ENCODE measurements at regions not wholly inside any gene's neighbourhood (a gene's known extent, or its start where the extent isn't known, plus 50 kb on each side); places are given as distances from the start of the nearest gene placed in this dataset.

DNA sequence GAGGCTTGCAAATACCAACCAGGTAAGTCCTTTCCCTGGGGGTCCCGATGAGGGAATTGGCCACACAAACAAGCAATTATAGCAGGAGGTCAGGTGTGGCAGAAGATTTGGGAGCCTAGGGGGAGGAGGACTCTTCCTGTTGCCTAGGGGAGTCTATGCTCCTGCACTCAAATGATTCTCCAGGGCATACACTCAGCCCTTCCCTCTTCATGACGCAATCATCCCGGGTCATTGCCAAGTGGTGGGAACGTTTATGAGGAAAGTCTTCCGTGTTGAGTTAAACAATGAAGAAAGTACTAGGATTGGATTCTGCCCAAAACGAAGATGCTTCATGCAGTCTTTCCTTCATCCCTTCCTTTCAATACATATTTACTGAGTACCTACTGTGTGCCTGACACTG lies 186.5 kb upstream of the TSHZ2 start:
- TF ChIP-seq CTCF (IDR thresholded peaks at IDR 0.05 in 8 of 11, conservative IDR thresholded peaks at IDR 0.05 in 3 of 11): no peak
- no peak for TF ChIP-seq POLR2A (IDR thresholded peaks at IDR 0.05)

Data from spleen (tissue), 7 donors.